GM12875 (cell line): ENCODE measurements at regions not wholly inside any gene's neighbourhood (a gene's known extent, or its start where the extent isn't known, plus 50 kb on each side); places are given as distances from the start of the nearest gene placed in this dataset.

Source experiments
- H3K4me3 ChIP-seq: one replicate; pipeline ENCODE4 v1.5.1; 2011; ENCODE audit warnings: low read depth, low read length, control low read depth
- TF ChIP-seq, protein P1 (sequence below): IDR thresholded peaks from 2 replicates; pipeline ENCODE4 v1.5.1; 2011; ENCODE audit warnings: low read depth, mild to moderate bottlenecking, control low read depth, inconsistent platforms, low read length, moderate library complexity, borderline replicate concordance; ENCODE audit not compliant: insufficient read depth

DNA sequence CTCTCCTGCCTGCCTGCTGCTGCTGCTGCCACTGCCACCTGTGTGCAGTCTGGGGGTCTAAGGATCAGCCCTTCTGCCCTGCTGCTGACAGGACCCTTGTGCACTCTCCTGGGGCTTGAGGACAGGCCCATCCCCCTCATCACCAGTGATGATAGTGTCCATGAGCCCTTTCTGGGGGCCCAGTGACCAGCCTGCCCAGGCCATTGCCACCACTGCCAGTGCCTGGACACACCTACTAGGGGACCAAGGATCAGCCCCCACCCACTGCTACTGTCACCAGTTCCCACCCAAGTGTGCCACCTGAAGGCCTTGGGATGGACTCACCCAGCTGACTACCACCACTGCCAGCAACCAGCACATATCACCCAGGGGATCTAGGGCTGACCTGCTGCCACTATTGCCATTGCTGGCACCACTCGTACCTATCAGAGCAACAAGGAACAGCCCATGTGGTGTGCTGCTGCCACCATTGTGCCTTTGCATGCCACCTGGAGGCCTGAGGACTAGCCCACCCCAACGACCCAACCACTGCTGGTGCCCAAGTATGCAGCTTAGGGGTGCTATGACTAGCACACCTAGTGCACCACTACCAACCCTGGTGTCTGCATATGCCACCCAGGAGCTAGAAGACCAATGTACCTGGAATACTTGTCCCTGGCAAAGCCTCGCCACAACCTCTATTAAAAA is 994.3 kb downstream of the PCDH17 start:
- H3K4me3 ChIP-seq = no peak overlapping the region
- TF ChIP-seq, protein P1, sequence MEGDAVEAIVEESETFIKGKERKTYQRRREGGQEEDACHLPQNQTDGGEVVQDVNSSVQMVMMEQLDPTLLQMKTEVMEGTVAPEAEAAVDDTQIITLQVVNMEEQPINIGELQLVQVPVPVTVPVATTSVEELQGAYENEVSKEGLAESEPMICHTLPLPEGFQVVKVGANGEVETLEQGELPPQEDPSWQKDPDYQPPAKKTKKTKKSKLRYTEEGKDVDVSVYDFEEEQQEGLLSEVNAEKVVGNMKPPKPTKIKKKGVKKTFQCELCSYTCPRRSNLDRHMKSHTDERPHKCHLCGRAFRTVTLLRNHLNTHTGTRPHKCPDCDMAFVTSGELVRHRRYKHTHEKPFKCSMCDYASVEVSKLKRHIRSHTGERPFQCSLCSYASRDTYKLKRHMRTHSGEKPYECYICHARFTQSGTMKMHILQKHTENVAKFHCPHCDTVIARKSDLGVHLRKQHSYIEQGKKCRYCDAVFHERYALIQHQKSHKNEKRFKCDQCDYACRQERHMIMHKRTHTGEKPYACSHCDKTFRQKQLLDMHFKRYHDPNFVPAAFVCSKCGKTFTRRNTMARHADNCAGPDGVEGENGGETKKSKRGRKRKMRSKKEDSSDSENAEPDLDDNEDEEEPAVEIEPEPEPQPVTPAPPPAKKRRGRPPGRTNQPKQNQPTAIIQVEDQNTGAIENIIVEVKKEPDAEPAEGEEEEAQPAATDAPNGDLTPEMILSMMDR = no peak

DNA sequence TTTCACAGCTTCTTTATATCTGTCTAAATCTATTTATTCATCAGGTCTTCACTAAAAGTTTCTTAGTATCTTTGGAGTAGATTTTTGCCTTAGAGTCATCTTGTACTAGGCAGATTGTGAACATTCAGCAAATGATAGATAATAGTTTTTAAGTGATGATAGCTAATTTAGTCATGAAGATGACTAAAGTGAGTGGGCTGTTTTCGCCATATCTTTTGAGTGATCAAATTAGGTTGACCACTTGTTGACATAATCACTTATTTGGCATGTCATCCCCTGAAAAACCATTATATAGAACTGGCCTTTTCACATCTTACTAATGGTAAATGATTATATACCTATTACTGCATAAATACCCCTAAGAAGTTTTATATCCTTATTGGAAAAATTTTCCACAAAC is 999.2 kb downstream of the PCDH17 start:
- TF ChIP-seq, protein P1 = no peak

DNA sequence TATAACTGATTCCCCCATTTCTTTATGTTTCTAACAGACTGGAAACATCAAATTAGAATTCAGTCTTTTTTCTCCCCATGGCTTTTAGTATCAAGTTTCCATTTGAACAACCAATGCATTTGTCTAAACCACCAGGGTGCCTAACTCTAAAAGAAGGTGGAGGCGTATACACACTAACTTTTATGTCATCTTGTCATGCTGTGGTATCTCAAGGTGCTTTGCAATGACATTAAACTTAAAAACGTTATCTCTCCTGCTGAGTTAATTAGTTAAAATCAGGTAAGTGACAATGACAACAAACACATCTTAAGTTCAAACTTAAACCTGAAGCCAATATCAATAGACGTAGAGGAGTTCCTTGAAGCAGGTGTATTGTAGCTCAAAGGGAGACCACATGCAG is 1001.7 kb downstream of the PCDH17 start:
- H3K4me3 ChIP-seq = no peak overlapping the region
- TF ChIP-seq, protein P1 = no peak

More for the DNA sequence above, 999.2 kb downstream of the PCDH17 start:
- H3K4me3 ChIP-seq = no peak overlapping the region

GRCh38 chr13:58655086-58655485 is 1023.5 kb downstream of the PCDH17 start:
- TF ChIP-seq, protein P1 = no peak
- H3K4me3 ChIP-seq = no peak overlapping the region

GRCh38 chr13:58660826-58661225 is 1029.3 kb downstream of the PCDH17 start:
- H3K4me3 ChIP-seq = no peak overlapping the region
- TF ChIP-seq, protein P1 = no peak

- no peak overlapping the region for H3K4me3 ChIP-seq
- TF ChIP-seq, protein P1 = no peak
These were observed 1034.8 kb downstream of the PCDH17 start for GRCh38 chr13:58666331-58666730.

GRCh38 chr13:58667096-58667495 is 1035.6 kb downstream of the PCDH17 start:
- no peak overlapping the region for H3K4me3 ChIP-seq
- TF ChIP-seq, protein P1 = no peak
